A549 (cell line): ENCODE measurements at regions not wholly inside any gene's neighbourhood (a gene's known extent, or its start where the extent isn't known, plus 50 kb on each side); places are given as distances from the start of the nearest gene placed in this dataset.

Experiments
- ATAC-seq, 2 experiments: fragments of 200-7000 bp in 1 of 2; fragments of >200 bp in 1 of 2; cut with Nextera tagmentation in 1 of 2; cut with Tn5 transposase in 1 of 2; 3 replicates each; pipeline versions ENCODE4 v1.8.0 to v1.9.1; 2018 to 2020; ENCODE audit warnings: mild to moderate bottlenecking in 1 of 2, moderate library complexity in 1 of 2
- CTCF ChIA-PET: fragments of 300-600 bp; sonication (Branson Sonifier 250); formaldehyde crosslinking; extraction: SDS; loops from one replicate; lab custom pipeline; 2021; ENCODE audit warnings: antibody characterized with exemption, inconsistent platforms; lab: Yijun Ruan, JAX
- POLR2A ChIA-PET: fragments of 350-600 bp; formaldehyde crosslinking; extraction: SDS; loops from one replicate; lab custom pipeline; 2021; ENCODE audit warnings: antibody characterized with exemption, inconsistent platforms; lab: Yijun Ruan, JAX
- DNase-seq, 2 experiments: peaks; one replicate each; pipeline versions ENCODE4 v3.0.0 to v3.0.0-alpha.2; 2011 to 2016; ENCODE audit warnings: low read depth in 1 of 2, low spot score in 1 of 2
- FAIRE-seq: peaks from 2 replicates; lab custom pipeline; 2011; peaks lifted over from hg19 to GRCh38; lab: Jason Lieb, UNC
- H3K27ac ChIP-seq, 2 experiments: fragments of >200 bp; sonication (Bioruptor Twin); formaldehyde crosslinking; 3 replicates each; pipeline ENCODE4 v1.5.1; 2016 to 2017
- H3K4me1 ChIP-seq: fragments of >200 bp; sonication (Bioruptor Twin); formaldehyde crosslinking; 3 replicates; pipeline ENCODE4 v1.6.1; 2016
- H3K4me2 ChIP-seq: fragments of >200 bp; sonication (Bioruptor Twin); formaldehyde crosslinking; 3 replicates; pipeline ENCODE4 v1.6.1; 2016
- H3K4me3 ChIP-seq: fragments of >200 bp; sonication (Bioruptor Twin); formaldehyde crosslinking; 3 replicates; pipeline ENCODE4 v1.5.1; 2016
- H3K9me3 ChIP-seq: fragments of >200 bp; sonication (Bioruptor Twin); formaldehyde crosslinking; 3 replicates; pipeline ENCODE4 v1.6.1; 2016
- ATOH8 ChIP-seq: fragments of 250-450 bp; sonication (Bioruptor Pico); IDR thresholded peaks from 2 replicates; pipeline ENCODE4 v1.5.0; 2020; ENCODE audit warnings: low read depth, mild to moderate bottlenecking, moderate library complexity
- BHLHE40 ChIP-seq: IDR thresholded peaks from 2 replicates; pipeline ENCODE4 v1.6.1; 2012; ENCODE audit warnings: low read depth, low read length, inconsistent platforms
- CBX2 ChIP-seq: fragments of 200-600 bp; sonication (generic); IDR thresholded peaks from 2 replicates; pipeline ENCODE4 v1.6.1; 2016; ENCODE audit warnings: low read depth, mild to moderate bottlenecking, borderline replicate concordance
- CBX8 ChIP-seq: fragments of 200-600 bp; sonication (generic); IDR thresholded peaks from 2 replicates; pipeline ENCODE4 v1.6.1; 2016
- CHD2 ChIP-seq: fragments of 150-350 bp; IDR thresholded peaks from 2 replicates; pipeline ENCODE4 v1.6.1; 2014; ENCODE audit warnings: low read length; ENCODE audit not compliant: partially characterized antibody
- EHF ChIP-seq: fragments of 250-450 bp; sonication (Bioruptor Pico); IDR thresholded peaks from 2 replicates; pipeline ENCODE4 v1.5.0; 2020; ENCODE audit warnings: mild to moderate bottlenecking
- ELK1 ChIP-seq: fragments of 150-350 bp; IDR thresholded peaks from 2 replicates; pipeline ENCODE4 v1.6.1; 2014; ENCODE audit warnings: low read depth, mild to moderate bottlenecking, low read length
- EP300 ChIP-seq, 2 experiments: fragments of >200 bp; sonication (Bioruptor Twin); formaldehyde crosslinking; IDR thresholded peaks; 2 replicates in 1 of 2; 3 replicates in 1 of 2; pipeline ENCODE4 v1.6.1; 2016 to 2017
- FOSB ChIP-seq: fragments of 250-450 bp; sonication (Bioruptor Pico); IDR thresholded peaks from 2 replicates; pipeline ENCODE4 v1.5.0; 2020; ENCODE audit warnings: mild to moderate bottlenecking, moderate library complexity
- GATA3 ChIP-seq: IDR thresholded peaks from 2 replicates; pipeline ENCODE4 v1.6.1; 2012; ENCODE audit warnings: borderline replicate concordance
- HES2 ChIP-seq: fragments of >200 bp; sonication (Bioruptor Twin); formaldehyde crosslinking; IDR thresholded peaks from 2 replicates; pipeline ENCODE4 v1.6.1; 2016
- HOXA7 ChIP-seq: fragments of 250-450 bp; sonication (Bioruptor Pico); IDR thresholded peaks from 2 replicates; pipeline ENCODE4 v1.5.0; 2020; ENCODE audit warnings: mild to moderate bottlenecking, moderate library complexity
- HOXB13 ChIP-seq: fragments of 250-450 bp; sonication (Bioruptor Pico); IDR thresholded peaks from 2 replicates; pipeline ENCODE4 v1.5.0; 2020; ENCODE audit warnings: low read depth, mild to moderate bottlenecking, moderate library complexity
- KDM5A ChIP-seq: fragments of 200-600 bp; sonication (generic); IDR thresholded peaks from 2 replicates; pipeline ENCODE4 v1.6.1; 2016; ENCODE audit warnings: antibody characterized with exemption, mild to moderate bottlenecking
- MYC ChIP-seq: IDR thresholded peaks from 2 replicates; pipeline ENCODE4 v1.6.1; 2012; ENCODE audit warnings: mild to moderate bottlenecking, inconsistent platforms, low read length, improper control_type of control experiment, borderline replicate concordance
- NFE2L2 ChIP-seq: fragments of 150-350 bp; conservative IDR thresholded peaks from 2 replicates; pipeline ENCODE4 v1.6.1; 2014; ENCODE audit warnings: low read length
- PHF8 ChIP-seq: fragments of 200-600 bp; sonication (generic); IDR thresholded peaks from 2 replicates; pipeline ENCODE4 v1.6.1; 2016; ENCODE audit warnings: low read depth, mild to moderate bottlenecking, antibody characterized with exemption, moderate library complexity, borderline replicate concordance
- POLR2A ChIP-seq: IDR thresholded peaks from 2 replicates; pipeline ENCODE4 v1.6.1; 2012; ENCODE audit warnings: mild to moderate bottlenecking, low read length
- POLR2AphosphoS2 ChIP-seq: conservative IDR thresholded peaks from 2 replicates; pipeline ENCODE4 v1.6.1; 2012; ENCODE audit warnings: low read length, improper control_type of control experiment, inconsistent platforms
- RARB ChIP-seq: fragments of 250-450 bp; sonication (Bioruptor Pico); IDR thresholded peaks from 2 replicates; pipeline ENCODE4 v1.8.0; 2021; ENCODE audit warnings: mild to moderate bottlenecking, moderate library complexity
- REST ChIP-seq: fragments of 200-600 bp; sonication (generic); IDR thresholded peaks from 2 replicates; pipeline ENCODE4 v1.6.1; 2016; ENCODE audit warnings: antibody characterized with exemption, mild to moderate bottlenecking, moderate library complexity
- RFX5 ChIP-seq: fragments of 450-650 bp; IDR thresholded peaks from 2 replicates; pipeline ENCODE4 v1.7.1; 2014; ENCODE audit warnings: antibody characterized with exemption, mild to moderate bottlenecking, moderate library complexity
- TFCP2L1 ChIP-seq: fragments of 250-450 bp; sonication (Bioruptor Pico); IDR thresholded peaks from 2 replicates; pipeline ENCODE4 v1.5.0; 2021; ENCODE audit warnings: mild to moderate bottlenecking
- TP53 ChIP-seq: fragments of 250-450 bp; sonication (Bioruptor Pico); IDR thresholded peaks from 2 replicates; pipeline ENCODE4 v1.5.0; 2021; ENCODE audit warnings: mild to moderate bottlenecking, moderate library complexity
- USF2 ChIP-seq: fragments of 450-650 bp; IDR thresholded peaks from 2 replicates; pipeline ENCODE4 v1.6.1; 2014; ENCODE audit warnings: antibody characterized with exemption
- ZFP36 ChIP-seq: fragments of 450-650 bp; IDR thresholded peaks from 2 replicates; pipeline ENCODE4 v1.6.1; 2014; ENCODE audit warnings: borderline replicate concordance; ENCODE audit not compliant: partially characterized antibody
- WGBS: methylation state at CpG from one replicate; pipeline ENCODE4 v1.1.6; 2017; ENCODE audit errors: missing lambda C conversion rate; 5-methylcytosine and 5-hydroxymethylcytosine counted together

GRCh38 chr11:43582024-43582862 lies 98.3 kb upstream of the HSD17B12 start:
- 43% methylated on average over 34 of the region's 37 CpGs for WGBS
- H3K9me3 ChIP-seq = no peaks in the 10 kb centered on the region
- TF ChIP-seq KDM5A = no peak
- TF ChIP-seq NFE2L2 = no peak
- TF ChIP-seq CBX8 = no peak
- TF ChIP-seq HOXA7 (CRISPR knock-in tag) = no peak
- TF ChIP-seq HOXB13 (CRISPR knock-in tag) = no peak
- TF ChIP-seq EP300 (IDR thresholded peaks at IDR 0.05) = no peak
- no peak for TF ChIP-seq PHF8
- no peak for TF ChIP-seq RARB
- no peak for TF ChIP-seq ELK1
- TF ChIP-seq CHD2 = no peak
- TF ChIP-seq MYC = no peak
- no peak for TF ChIP-seq EHF
- TF ChIP-seq POLR2AphosphoS2 = no peak
- no peak for TF ChIP-seq USF2
- DNase-seq (no peak), ATAC-seq (no peak), FAIRE-seq (no peak)
- peaks cover 23% of the 10 kb centered on the region; the same call in 2 of the 3 replicates for H3K4me1 ChIP-seq
- H3K4me2 ChIP-seq = peak overlapping the region; percentile 100; the same call in 2 of the 3 replicates
- no peak overlapping the region for H3K27ac ChIP-seq
- ChIA-PET CTCF (interaction anchor here (1.1 kb wide), 1 partner anchor 244 kb away, joined by 3 read pairs; no protein-coding TSS in a partner anchor), POLR2A (no interaction called here)
- H3K4me3 ChIP-seq = no peak overlapping the region; the same call in 2 of the 3 replicates

- WGBS = 56% methylated on average over 15 of the region's 26 CpGs
- no peak for ATAC-seq
Observed at GRCh38 chr11:43582863-43583462, 97.6 kb upstream of the HSD17B12 start.

GRCh38 chr11:43583548-43583947 lies 97.0 kb upstream of the HSD17B12 start:
- Histone ChIP-seq H3K27ac (no peak overlapping the region), H3K4me2 (no peak overlapping the region), H3K4me1 (peaks cover 18% of the 10 kb centered on the region; the same call in 2 of the 3 replicates), H3K9me3 (no peaks in the 10 kb centered on the region), H3K4me3 (no peak overlapping the region)
- POLR2A ChIA-PET = no interaction called here
- DNase-seq (no peak), ATAC-seq (no peak), FAIRE-seq (no peak)
- CTCF ChIA-PET = interaction anchor here (1.2 to 1.4 kb wide), 3 partner anchors 8 to 268 kb away, joined by 6 to 8 read pairs (median 7); no protein-coding TSS in a partner anchor
- 62% methylated on average over 6 of the region's 6 CpGs for WGBS
- TF ChIP-seq POLR2A = no peak
- TF ChIP-seq REST = no peak
- TF ChIP-seq EHF = no peak
- no peak for TF ChIP-seq TP53
- TF ChIP-seq ATOH8 = no peak
- no peak for TF ChIP-seq RFX5
- TF ChIP-seq CBX2 = no peak
- TF ChIP-seq MYC = no peak
- no peak for TF ChIP-seq TFCP2L1 (CRISPR knock-in tag)
- no peak for TF ChIP-seq FOSB (CRISPR knock-in tag)
- TF ChIP-seq BHLHE40 = no peak
- no peak for TF ChIP-seq ZFP36
- TF ChIP-seq GATA3 = no peak
- TF ChIP-seq POLR2AphosphoS2 = no peak

More at GRCh38 chr11:43582863-43583462, 97.6 kb upstream of the HSD17B12 start:
- H3K4me2 ChIP-seq = no peak overlapping the region
- DNase-seq (no peak), FAIRE-seq (no peak)
- H3K27ac ChIP-seq = no peak overlapping the region
- peaks cover 23% of the 10 kb centered on the region; the same call in 2 of the 3 replicates for H3K4me1 ChIP-seq
- TF ChIP-seq PHF8 (no peak), HES2 (no peak), HOXA7 (CRISPR knock-in tag) (no peak), EP300 (IDR thresholded peaks at IDR 0.05) (no peak)
- no peaks in the 10 kb centered on the region for H3K9me3 ChIP-seq
- ChIA-PET POLR2A (no interaction called here), CTCF (interaction anchor here (1.1 to 1.4 kb wide), 4 partner anchors 8 to 269 kb away, joined by 3 to 8 read pairs (median 6); no protein-coding TSS in a partner anchor)
- H3K4me3 ChIP-seq = no peak overlapping the region
